EH (cell line): ENCODE measurements at regions not wholly inside any gene's neighbourhood (a gene's known extent, or its start where the extent isn't known, plus 50 kb on each side); places are given as distances from the start of the nearest gene placed in this dataset.

Source experiments
- DNase-seq: peaks from one replicate; pipeline ENCODE4 v3.0.0-alpha.2; 2015; ENCODE audit warnings: low read depth

- DNase-seq = no peak
These were observed 273.4 kb upstream of the TNRC6C start for GRCh38 chr17:77684803-77685798.

GRCh38 chr17:77685881-77686486 is 272.5 kb upstream of the TNRC6C start:
- no peak for DNase-seq

GRCh38 chr17:77686903-77687302 is 271.6 kb upstream of the TNRC6C start:
- DNase-seq = no peak

GRCh38 chr17:77687417-77687816 is 271.1 kb upstream of the TNRC6C start:
- no peak for DNase-seq

- DNase-seq = no peak
These were observed 270.6 kb upstream of the TNRC6C start for GRCh38 chr17:77687921-77688320.

- DNase-seq = no peak
These were observed 270.1 kb upstream of the TNRC6C start for GRCh38 chr17:77688369-77688768.

GRCh38 chr17:77690271-77691161 is 268.0 kb upstream of the TNRC6C start:
- peak; percentile 37 for DNase-seq

- DNase-seq = no peak
These were observed 267.1 kb upstream of the TNRC6C start for GRCh38 chr17:77691216-77692085.

GRCh38 chr17:77692571-77693161 is 265.8 kb upstream of the TNRC6C start:
- DNase-seq = peak; percentile 22

- no peak for DNase-seq
These were observed 265.2 kb upstream of the TNRC6C start for GRCh38 chr17:77693301-77693700.

- DNase-seq = no peak
These were observed 264.7 kb upstream of the TNRC6C start for GRCh38 chr17:77693776-77694175.

GRCh38 chr17:77694391-77695363 is 263.8 kb upstream of the TNRC6C start:
- DNase-seq = no peak

GRCh38 chr17:77695386-77695785 is 263.1 kb upstream of the TNRC6C start:
- no peak for DNase-seq

- no peak for DNase-seq
These were observed 262.3 kb upstream of the TNRC6C start for GRCh38 chr17:77696151-77696720.

- no peak for DNase-seq
These were observed 261.6 kb upstream of the TNRC6C start for GRCh38 chr17:77696721-77697460.

- no peak for DNase-seq
These were observed 260.8 kb upstream of the TNRC6C start for GRCh38 chr17:77697480-77698400.

GRCh38 chr17:77698903-77699623 is 259.4 kb upstream of the TNRC6C start:
- DNase-seq = no peak
